SK-N-SH treated with all-trans-retinoic acid at 6 μM for 48 hours (cell line): ENCODE measurements at regions not wholly inside any gene's neighbourhood (a gene's known extent, or its start where the extent isn't known, plus 50 kb on each side); places are given as distances from the start of the nearest gene placed in this dataset.

Source experiments
- ESRRG ChIP-seq: fragments of 250-450 bp; sonication (Bioruptor Pico); IDR thresholded peaks from 2 replicates; pipeline ENCODE4 v1.6.1; 2021; ENCODE audit warnings: mild to moderate bottlenecking
- ISL1 ChIP-seq: fragments of 250-450 bp; sonication (Bioruptor Pico); IDR thresholded peaks from 2 replicates; pipeline ENCODE4 v2.1.2; 2022; ENCODE audit warnings: mild to moderate bottlenecking, moderate library complexity
- TCF4 ChIP-seq: fragments of 250-450 bp; sonication (Bioruptor Pico); IDR thresholded peaks from 2 replicates; pipeline ENCODE4 v1.8.0; 2021; ENCODE audit warnings: mild to moderate bottlenecking, moderate library complexity, borderline replicate concordance
- ZC3H10 ChIP-seq: fragments of 250-450 bp; sonication (Bioruptor Pico); IDR thresholded peaks from 2 replicates; pipeline ENCODE4 v1.5.1; 2021; ENCODE audit warnings: mild to moderate bottlenecking, moderate library complexity
- ZNF565 ChIP-seq: fragments of 450-650 bp; formaldehyde crosslinking; conservative IDR thresholded peaks from 2 replicates; pipeline ENCODE4 v1.5.0; 2020; ENCODE audit warnings: low read depth, mild to moderate bottlenecking, moderate library complexity
- ZNF70 ChIP-seq: fragments of 450-650 bp; formaldehyde crosslinking; IDR thresholded peaks from 2 replicates; pipeline ENCODE4 v1.5.0; 2020; ENCODE audit warnings: mild to moderate bottlenecking, moderate library complexity
- ZNF8 ChIP-seq: fragments of 450-650 bp; formaldehyde crosslinking; IDR thresholded peaks from 2 replicates; pipeline ENCODE4 v1.5.0; 2020; ENCODE audit warnings: mild to moderate bottlenecking, moderate library complexity
- TF ChIP-seq, protein P1 (sequence below): fragments of 250-450 bp; sonication (Bioruptor Pico); IDR thresholded peaks from 2 replicates; pipeline ENCODE4 v1.8.0; 2021; ENCODE audit warnings: low read depth, mild to moderate bottlenecking, moderate library complexity, borderline replicate concordance
- TF ChIP-seq, protein P2 (sequence below): fragments of 250-450 bp; sonication (Bioruptor Pico); IDR thresholded peaks from 2 replicates; pipeline ENCODE4 v1.5.0; 2020; ENCODE audit warnings: mild to moderate bottlenecking, moderate library complexity
- TF ChIP-seq, protein P3 (sequence below): fragments of 250-450 bp; sonication (Bioruptor Pico); IDR thresholded peaks from 2 replicates; pipeline ENCODE4 v1.5.1; 2021; ENCODE audit warnings: mild to moderate bottlenecking, moderate library complexity

DNA sequence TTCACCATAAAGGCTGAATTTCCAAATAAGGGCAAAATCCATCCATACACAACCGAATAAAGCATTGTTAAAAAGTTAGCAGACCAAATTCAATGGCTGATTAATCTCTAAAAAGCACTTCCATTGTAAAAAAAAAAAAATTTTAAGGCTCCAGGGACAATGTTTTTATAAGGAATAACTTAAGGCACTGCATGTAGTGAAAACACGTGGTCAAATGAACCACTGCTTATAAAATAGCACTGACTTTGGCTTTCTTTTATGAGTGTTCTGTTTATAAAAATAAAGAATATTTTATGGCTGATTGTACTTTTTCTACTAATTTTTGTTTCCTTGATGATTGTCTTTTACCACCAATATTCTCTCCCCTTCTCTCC, 409.3 kb upstream of the KCNH7 start:
- no peak for TF ChIP-seq ISL1 (CRISPR knock-in tag)
- TF ChIP-seq ZC3H10: no peak
- TF ChIP-seq TCF4: no peak
- no peak for TF ChIP-seq ZNF565 (CRISPR knock-in tag)
- TF ChIP-seq, protein P1, sequence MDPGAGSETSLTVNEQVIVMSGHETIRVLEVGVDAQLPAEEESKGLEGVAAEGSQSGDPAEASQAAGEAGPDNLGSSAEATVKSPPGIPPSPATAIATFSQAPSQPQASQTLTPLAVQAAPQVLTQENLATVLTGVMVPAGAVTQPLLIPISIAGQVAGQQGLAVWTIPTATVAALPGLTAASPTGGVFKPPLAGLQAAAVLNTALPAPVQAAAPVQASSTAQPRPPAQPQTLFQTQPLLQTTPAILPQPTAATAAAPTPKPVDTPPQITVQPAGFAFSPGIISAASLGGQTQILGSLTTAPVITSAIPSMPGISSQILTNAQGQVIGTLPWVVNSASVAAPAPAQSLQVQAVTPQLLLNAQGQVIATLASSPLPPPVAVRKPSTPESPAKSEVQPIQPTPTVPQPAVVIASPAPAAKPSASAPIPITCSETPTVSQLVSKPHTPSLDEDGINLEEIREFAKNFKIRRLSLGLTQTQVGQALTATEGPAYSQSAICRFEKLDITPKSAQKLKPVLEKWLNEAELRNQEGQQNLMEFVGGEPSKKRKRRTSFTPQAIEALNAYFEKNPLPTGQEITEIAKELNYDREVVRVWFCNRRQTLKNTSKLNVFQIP (CRISPR knock-in tag): no peak
- no peak for TF ChIP-seq ZNF70 (CRISPR knock-in tag)
- TF ChIP-seq, protein P2, sequence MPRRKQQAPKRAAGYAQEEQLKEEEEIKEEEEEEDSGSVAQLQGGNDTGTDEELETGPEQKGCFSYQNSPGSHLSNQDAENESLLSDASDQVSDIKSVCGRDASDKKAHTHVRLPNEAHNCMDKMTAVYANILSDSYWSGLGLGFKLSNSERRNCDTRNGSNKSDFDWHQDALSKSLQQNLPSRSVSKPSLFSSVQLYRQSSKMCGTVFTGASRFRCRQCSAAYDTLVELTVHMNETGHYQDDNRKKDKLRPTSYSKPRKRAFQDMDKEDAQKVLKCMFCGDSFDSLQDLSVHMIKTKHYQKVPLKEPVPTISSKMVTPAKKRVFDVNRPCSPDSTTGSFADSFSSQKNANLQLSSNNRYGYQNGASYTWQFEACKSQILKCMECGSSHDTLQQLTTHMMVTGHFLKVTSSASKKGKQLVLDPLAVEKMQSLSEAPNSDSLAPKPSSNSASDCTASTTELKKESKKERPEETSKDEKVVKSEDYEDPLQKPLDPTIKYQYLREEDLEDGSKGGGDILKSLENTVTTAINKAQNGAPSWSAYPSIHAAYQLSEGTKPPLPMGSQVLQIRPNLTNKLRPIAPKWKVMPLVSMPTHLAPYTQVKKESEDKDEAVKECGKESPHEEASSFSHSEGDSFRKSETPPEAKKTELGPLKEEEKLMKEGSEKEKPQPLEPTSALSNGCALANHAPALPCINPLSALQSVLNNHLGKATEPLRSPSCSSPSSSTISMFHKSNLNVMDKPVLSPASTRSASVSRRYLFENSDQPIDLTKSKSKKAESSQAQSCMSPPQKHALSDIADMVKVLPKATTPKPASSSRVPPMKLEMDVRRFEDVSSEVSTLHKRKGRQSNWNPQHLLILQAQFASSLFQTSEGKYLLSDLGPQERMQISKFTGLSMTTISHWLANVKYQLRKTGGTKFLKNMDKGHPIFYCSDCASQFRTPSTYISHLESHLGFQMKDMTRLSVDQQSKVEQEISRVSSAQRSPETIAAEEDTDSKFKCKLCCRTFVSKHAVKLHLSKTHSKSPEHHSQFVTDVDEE (CRISPR knock-in tag): no peak
- TF ChIP-seq ESRRG (CRISPR knock-in tag): no peak
- TF ChIP-seq, protein P3, sequence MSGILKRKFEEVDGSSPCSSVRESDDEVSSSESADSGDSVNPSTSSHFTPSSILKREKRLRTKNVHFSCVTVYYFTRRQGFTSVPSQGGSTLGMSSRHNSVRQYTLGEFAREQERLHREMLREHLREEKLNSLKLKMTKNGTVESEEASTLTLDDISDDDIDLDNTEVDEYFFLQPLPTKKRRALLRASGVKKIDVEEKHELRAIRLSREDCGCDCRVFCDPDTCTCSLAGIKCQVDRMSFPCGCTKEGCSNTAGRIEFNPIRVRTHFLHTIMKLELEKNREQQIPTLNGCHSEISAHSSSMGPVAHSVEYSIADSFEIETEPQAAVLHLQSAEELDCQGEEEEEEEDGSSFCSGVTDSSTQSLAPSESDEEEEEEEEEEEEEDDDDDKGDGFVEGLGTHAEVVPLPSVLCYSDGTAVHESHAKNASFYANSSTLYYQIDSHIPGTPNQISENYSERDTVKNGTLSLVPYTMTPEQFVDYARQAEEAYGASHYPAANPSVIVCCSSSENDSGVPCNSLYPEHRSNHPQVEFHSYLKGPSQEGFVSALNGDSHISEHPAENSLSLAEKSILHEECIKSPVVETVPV: no peak
- no peak for TF ChIP-seq ZNF8 (CRISPR knock-in tag)
